Loucy (cell line): ENCODE measurements at regions not wholly inside any gene's neighbourhood (a gene's known extent, or its start where the extent isn't known, plus 50 kb on each side); places are given as distances from the start of the nearest gene placed in this dataset.

Experiments
- EZH2phosphoT487 ChIP-seq: fragments of 200-600 bp; IDR thresholded peaks from 2 replicates; pipeline ENCODE4 v1.6.1; 2018; ENCODE audit warnings: antibody characterized with exemption, mild to moderate bottlenecking, moderate library complexity, borderline replicate concordance
- TF ChIP-seq, protein P1 (sequence below): fragments of 200-600 bp; sonication (generic); conservative IDR thresholded peaks from 2 replicates; pipeline ENCODE4 v1.5.1; 2014; ENCODE audit warnings: mild to moderate bottlenecking, antibody characterized with exemption, low read length

DNA sequence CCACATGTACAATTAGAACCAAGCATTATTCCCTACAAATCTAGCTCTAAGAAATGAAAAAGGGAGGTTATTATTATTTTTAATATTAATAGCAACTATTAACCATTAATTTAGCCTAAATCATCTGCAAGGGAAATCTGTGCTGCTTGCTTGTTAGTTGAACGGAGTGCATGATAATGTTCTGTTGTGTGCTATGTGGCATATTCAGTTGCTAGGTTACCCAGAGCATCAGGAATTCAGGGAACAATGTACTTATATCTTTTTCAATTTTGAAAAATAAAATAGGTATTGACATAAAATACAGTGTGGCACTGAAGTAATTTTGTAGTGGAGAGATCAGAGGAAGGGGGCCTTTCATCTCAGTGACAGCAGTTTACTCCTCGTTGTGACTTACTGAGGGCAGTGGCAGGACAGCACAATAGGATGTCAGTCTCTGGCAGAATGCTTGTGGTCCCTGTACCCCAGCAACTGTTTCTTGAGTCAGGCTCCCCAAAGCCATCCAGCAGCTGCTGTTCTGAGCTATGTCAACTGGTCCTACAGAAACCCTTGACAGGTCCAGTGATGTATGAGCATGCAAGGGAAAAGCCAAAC is 173.6 kb downstream of the TMEM161B start:
- TF ChIP-seq, protein P1, sequence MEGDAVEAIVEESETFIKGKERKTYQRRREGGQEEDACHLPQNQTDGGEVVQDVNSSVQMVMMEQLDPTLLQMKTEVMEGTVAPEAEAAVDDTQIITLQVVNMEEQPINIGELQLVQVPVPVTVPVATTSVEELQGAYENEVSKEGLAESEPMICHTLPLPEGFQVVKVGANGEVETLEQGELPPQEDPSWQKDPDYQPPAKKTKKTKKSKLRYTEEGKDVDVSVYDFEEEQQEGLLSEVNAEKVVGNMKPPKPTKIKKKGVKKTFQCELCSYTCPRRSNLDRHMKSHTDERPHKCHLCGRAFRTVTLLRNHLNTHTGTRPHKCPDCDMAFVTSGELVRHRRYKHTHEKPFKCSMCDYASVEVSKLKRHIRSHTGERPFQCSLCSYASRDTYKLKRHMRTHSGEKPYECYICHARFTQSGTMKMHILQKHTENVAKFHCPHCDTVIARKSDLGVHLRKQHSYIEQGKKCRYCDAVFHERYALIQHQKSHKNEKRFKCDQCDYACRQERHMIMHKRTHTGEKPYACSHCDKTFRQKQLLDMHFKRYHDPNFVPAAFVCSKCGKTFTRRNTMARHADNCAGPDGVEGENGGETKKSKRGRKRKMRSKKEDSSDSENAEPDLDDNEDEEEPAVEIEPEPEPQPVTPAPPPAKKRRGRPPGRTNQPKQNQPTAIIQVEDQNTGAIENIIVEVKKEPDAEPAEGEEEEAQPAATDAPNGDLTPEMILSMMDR: no peak
- TF ChIP-seq EZH2phosphoT487: no peak
